ENCODE measurements at regions not wholly inside any gene's neighbourhood (a gene's known extent, or its start where the extent isn't known, plus 50 kb on each side); places are given as distances from the start of the nearest gene placed in this dataset.

GRCh38 chr3:19093084-19093483 is 55.2 kb upstream of the KCNH8 start:
- DNase-seq = no peak

GRCh38 chr3:19077388-19077787 is 70.9 kb upstream of the KCNH8 start:
- no peak for DNase-seq

DNA sequence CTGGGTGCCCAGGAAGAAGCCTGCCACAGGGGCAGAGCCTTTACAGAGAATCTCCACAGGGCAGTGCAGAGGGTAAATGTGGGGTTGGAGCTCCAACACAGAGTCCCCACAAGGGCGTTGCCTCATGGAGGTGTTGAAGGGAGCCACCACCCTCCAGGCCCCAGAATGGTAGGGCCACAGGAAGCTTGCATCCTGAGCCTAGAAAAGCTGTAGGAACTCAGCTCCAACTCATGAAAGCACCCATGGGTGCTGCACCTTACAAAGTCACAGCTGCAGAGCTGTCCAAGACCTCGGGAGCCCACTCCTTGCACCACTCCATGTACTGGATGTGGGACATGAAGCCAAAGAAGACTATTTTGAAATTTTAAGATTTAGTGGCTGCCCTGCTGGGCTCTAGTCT is 73.3 kb upstream of the KCNH8 start:
- DNase-seq = no peak

- no peak for DNase-seq
Observed at GRCh38 chr3:19074257-19074900, 73.9 kb upstream of the KCNH8 start.

GRCh38 chr3:19073341-19074105 is 74.8 kb upstream of the KCNH8 start:
- DNase-seq = no peak

DNA sequence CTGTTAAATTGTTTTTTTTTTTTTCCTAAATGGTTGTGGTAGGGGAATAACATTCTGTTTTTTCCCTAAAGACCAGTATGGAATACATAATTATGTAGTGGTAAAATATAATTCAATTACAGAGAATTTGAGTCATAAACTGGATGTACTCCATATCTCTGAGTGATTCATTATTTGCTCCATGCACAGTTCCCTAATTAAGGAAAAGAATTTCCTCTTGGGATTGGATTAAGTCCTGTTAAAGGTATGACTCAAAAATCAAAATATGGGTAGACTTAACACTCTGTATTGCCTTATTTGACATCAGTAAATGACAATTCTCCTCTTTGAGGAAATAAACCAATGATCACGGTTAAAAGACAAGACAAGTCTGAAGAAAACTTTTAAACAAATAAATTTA is 78.0 kb upstream of the KCNH8 start:
- DNase-seq = no peak

DNA sequence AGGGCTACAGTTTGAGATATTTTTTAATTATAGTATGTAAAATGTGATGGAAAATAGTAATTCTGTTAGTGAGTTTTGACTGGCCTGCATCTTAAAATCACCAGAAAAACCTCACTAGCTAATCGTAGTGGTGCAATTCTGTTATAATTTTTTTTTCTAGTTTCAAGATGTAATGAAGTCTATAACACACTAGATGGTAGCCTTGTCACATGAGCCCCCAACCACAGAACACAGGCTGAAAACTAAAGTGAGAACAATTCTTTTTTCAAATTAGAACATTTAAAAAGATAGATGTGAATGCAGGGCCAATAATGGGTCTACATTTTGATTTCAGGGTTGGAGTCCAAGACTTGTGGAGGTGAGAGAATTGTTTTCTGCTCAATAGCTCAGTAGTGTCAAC is 83.3 kb upstream of the KCNH8 start:
- no peak for DNase-seq

DNA sequence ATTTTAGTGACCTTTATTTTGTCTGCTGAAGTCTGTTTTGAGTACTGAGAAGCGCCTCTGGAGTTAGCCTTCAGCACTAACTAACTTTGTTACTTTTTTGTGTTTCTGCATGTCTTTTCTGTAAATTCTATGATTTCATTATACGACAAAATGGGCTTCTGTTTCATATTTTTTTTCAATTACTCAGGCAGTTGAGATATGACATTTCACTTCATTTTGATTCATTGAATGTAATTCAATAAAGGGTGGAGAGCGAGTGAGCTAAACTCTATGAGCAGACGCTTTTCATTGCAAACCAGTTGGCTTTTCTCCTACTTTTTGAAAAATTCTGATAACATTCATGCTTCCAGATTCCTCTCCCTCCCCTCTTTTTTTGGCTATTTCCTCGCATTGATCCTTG is 84.4 kb upstream of the KCNH8 start:
- no peak for DNase-seq

GRCh38 chr3:19060404-19060803 is 87.9 kb upstream of the KCNH8 start:
- no peak for DNase-seq

- no peak for DNase-seq
Observed at GRCh38 chr3:19052874-19053273, 95.4 kb upstream of the KCNH8 start.

- no peak for DNase-seq
Observed at GRCh38 chr3:19046440-19046839, 101.9 kb upstream of the KCNH8 start.

DNA sequence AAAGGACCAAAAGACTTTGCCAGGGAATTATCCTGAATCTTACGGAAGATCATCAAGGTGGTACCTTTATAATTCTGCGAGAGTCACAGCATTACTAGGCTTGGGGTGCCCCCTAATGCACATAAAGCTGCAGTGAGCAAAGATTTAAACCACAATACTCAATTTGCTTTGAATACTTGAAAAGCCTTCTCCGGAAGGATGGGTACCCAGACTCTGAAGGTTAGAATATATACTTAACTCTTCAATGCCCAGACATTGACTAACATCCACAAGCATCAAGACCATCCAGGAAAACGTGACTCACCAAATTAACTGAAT is 117.8 kb upstream of the KCNH8 start:
- DNase-seq = no peak

DNA sequence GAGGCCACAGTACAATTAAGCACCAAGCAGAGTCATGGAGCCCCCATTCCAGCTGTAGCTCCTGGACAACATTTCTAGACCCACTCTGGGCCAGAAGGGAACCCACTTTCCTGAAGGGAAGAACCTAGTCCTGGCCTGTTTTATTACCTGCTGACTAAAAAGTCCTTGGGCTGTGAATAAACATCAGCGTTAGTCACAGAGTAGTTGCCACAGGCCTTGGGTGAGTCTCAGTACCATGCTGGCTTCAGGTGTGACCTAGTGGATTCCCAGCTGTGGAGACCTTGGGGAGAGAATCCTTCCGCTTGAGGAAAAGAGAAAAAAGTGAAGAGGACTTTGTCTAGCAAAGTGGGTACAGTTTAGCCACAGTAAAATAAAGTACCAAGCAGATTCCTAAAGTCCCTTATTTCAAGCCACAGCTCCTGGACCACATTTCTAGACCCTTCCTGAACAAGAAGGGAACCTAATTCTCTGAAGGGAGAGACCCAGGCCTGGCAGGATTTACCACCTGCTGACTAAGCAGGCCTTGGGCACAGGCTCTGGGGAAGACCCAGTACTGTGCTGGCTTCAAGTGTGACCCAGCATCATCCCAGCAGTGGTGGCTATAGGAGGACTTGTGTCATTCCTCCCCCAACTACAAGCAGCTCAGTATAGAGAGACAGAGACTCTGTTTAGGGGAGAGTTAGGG is 118.3 kb upstream of the KCNH8 start:
- no peak for DNase-seq

- no peak for DNase-seq
Observed at GRCh38 chr3:19025441-19025840, 122.9 kb upstream of the KCNH8 start.

DNA sequence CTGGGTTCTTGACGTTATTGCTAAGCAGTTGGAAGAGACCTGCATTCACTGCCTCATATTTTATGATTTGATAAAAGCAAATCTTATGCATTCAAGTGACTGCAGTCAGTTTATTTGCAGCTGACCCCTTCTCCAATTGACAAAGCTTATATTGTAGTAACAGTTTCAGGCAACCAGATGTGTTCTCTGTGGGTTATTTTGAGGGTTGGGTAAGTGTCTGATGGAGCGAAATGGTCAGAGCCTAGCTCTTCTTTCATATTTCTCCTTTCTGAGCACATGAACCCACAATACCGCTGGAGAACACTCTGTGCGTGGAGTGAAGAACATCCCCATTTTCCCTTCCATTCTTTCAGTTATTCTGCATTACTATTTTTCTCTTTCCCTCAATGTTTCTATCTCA is 125.8 kb upstream of the KCNH8 start:
- DNase-seq = no peak

DNA sequence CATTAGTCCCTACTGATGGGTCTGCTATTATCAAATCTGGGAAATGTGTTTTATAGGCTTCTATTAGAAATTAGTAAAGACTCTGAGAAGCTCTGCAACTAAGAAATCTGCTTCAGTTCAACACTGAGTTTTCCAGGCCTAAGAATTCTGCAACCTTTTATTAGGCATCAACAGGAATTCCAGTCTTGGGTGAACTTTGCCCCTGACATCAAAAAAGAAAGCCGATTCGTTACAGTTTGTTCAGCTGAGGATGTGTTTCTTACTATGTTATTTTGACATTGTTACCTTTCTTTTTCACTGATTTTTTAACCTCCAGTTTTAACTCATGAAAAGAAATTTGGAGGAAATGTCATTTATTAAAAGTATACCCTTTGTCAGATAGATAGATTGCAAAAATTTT is 131.5 kb upstream of the KCNH8 start:
- no peak for DNase-seq

DNA sequence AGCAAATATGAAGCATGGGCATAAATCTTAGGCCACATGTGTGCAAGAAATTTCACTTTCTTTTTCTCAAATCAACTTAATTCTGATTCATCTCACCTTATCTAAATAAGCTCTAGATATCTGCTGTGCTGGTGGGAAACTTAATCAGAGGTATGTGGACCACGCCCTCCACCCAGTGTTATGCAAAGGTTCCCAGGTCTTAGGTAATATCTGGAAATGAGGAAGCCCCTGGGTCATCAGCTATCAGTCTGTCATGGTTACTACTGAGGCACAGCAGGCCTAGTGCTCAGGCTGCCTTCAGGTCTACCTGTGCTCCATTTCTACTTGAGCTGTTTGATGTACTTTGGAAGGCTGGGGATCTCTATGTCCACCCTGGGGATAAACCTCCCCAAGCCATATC is 134.4 kb upstream of the KCNH8 start:
- no peak for DNase-seq

- no peak for DNase-seq
Observed at GRCh38 chr3:19012846-19013245, 135.5 kb upstream of the KCNH8 start.

DNA sequence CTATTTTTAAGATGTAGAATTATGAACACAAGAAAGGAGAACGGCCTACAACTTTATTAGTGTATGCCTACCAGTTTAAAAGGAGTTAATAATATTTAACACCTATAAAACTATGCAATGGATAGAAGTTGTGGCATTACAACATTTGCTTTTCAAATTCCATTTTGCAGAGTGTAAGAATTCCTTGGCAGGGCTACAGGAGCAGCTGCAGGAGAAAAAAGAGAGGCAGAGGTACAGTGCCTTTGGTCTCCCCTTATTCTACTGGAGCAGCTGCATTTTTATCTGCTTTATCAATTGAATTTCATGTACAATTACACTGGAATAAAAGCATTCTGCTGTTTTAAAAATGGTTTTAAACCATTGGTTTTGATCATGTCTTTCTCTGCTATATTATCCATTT is 145.7 kb upstream of the KCNH8 start:
- no peak for DNase-seq

DNA sequence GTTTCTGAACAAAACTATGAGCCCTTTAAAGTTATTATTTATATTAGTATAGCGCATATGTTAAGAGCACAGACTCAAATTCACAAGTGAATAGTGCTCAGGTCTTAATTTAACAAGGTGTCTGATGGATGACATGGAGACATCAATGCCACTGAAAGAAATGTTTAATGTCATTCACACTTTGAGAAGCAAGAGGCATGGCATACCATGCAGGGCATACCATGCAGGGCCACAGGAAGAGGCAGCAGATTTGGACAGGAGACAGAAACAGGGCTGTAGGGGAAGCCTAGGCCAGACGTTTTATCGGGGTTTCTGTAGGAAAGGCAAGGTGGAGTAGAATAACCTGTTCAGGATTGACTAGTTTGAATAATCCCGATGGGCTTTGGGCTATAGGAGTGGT is 150.2 kb upstream of the KCNH8 start:
- DNase-seq = no peak

DNA sequence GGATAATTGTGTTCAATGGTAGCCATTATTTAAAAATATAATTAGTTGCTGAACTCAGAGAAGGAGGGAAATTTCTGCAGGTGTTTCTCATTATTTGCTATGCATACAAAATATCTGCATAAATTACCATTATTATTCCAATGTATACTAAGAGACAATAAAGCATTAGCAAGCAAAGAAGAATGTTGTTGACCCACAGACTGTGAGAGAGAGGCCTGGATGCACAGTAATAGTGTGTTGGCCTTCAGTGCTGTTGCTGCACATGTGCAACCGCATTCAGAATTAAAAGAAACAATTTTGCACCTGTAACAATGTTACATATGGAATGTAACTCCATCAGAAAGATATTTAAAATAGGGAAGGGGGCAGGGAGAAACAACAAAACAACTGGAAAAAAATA is 155.6 kb upstream of the KCNH8 start:
- no peak for DNase-seq

- DNase-seq = no peak
Observed at GRCh38 chr3:18989237-18989795, 159.0 kb upstream of the KCNH8 start.

- DNase-seq = peak; percentile 1
Observed at GRCh38 chr3:18988614-18989229, 159.6 kb upstream of the KCNH8 start.
